ENCODE measurements at regions not wholly inside any gene's neighbourhood (a gene's known extent, or its start where the extent isn't known, plus 50 kb on each side); places are given as distances from the start of the nearest gene placed in this dataset.
"Not testable (repeated sequence)": the region's sequence is repeated elsewhere in the genome, so short reads cannot be mapped to it uniquely, and the experiment has no call there.

- no peak for DNase-seq (ENCODE audit: low read depth)
- TF ChIP-seq CTCF (IDR thresholded peaks at IDR 0.05; ENCODE audit: low read length, missing control alignments): no peak
- no peak overlapping the region for H3K4me3 ChIP-seq (replicated peaks; ENCODE audit: low read depth, low read length)
These were observed 121.8 kb upstream of the SLC6A11 start for GRCh38 chr3:10694179-10694578.

GRCh38 chr3:10695186-10695585 is 120.8 kb upstream of the SLC6A11 start:
- DNase-seq (ENCODE audit: low read depth); H3K4me3 ChIP-seq (replicated peaks; ENCODE audit: low read depth, low read length): not testable (repeated sequence)

- no peak overlapping the region for H3K4me3 ChIP-seq (replicated peaks; ENCODE audit: low read depth, low read length)
- DNase-seq (ENCODE audit: low read depth): no peak
- TF ChIP-seq CTCF (IDR thresholded peaks at IDR 0.05; ENCODE audit: low read length, missing control alignments): no peak
These were observed 120.3 kb upstream of the SLC6A11 start for GRCh38 chr3:10695595-10696285.

GRCh38 chr3:10697918-10698317 is 118.1 kb upstream of the SLC6A11 start:
- no peak overlapping the region for H3K4me3 ChIP-seq (replicated peaks; ENCODE audit: low read depth, low read length)
- DNase-seq (ENCODE audit: low read depth): no peak
- no peak for TF ChIP-seq CTCF (IDR thresholded peaks at IDR 0.05; ENCODE audit: low read length, missing control alignments)

GRCh38 chr3:10700821-10701220 is 115.2 kb upstream of the SLC6A11 start:
- no peak for TF ChIP-seq CTCF (IDR thresholded peaks at IDR 0.05; ENCODE audit: low read length, missing control alignments)
- no peak overlapping the region for H3K4me3 ChIP-seq (replicated peaks; ENCODE audit: low read depth, low read length)
- DNase-seq (ENCODE audit: low read depth): no peak

GRCh38 chr3:10702961-10703740 is 112.9 kb upstream of the SLC6A11 start:
- no peak for DNase-seq (ENCODE audit: low read depth)
- no peak overlapping the region for H3K4me3 ChIP-seq (replicated peaks; ENCODE audit: low read depth, low read length)
- TF ChIP-seq CTCF (IDR thresholded peaks at IDR 0.05; ENCODE audit: low read length, missing control alignments): no peak

GRCh38 chr3:10703875-10704274 is 112.2 kb upstream of the SLC6A11 start:
- DNase-seq (ENCODE audit: low read depth): peak; percentile 16
- TF ChIP-seq CTCF (IDR thresholded peaks at IDR 0.05; ENCODE audit: low read length, missing control alignments): peak; percentile 11
- H3K4me3 ChIP-seq (replicated peaks; ENCODE audit: low read depth, low read length): no peak overlapping the region

Measured in fibroblast of pulmonary artery (primary cell).